ENCODE measurements at regions not wholly inside any gene's neighbourhood (a gene's known extent, or its start where the extent isn't known, plus 50 kb on each side); places are given as distances from the start of the nearest gene placed in this dataset.

DNA sequence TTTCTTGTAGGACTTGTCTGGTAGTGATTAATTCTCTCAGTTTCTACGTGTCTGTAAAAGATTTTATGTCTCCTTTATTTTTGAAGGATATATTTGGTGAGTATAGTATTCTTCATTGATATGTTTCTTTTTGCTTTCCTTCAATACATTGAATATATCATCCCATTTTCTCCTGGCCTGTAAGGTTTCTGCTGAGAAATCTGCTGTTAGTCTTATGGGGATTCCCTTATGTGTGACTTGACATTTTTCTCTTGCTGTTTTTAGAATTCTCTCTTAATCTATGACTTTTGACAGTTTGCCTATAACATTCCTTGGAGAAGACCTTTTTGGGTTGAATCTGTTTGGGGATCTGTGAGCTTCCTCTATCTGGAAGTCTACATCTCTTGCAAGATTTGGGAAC is 281.0 kb upstream of the MEIS1 start:
- Histone ChIP-seq H3K4me1 (ENCODE audit: insufficient read depth, low read length) (no peaks in the 10 kb centered on the region), H3K9me3 (ENCODE audit: low read length) (peaks cover 47% of the 10 kb centered on the region), H3K36me3 (replicated peaks in 1 of 2; ENCODE audit: control insufficient read depth in 1 of 2, insufficient read depth in 2 of 2, low read length in 2 of 2) (no peaks in the 10 kb centered on the region; a peak in 1 of 5 replicates), H3K4me2 (ENCODE audit: low read depth, low read length) (no peak overlapping the region), H3K4me3 (replicated peaks in 1 of 3; ENCODE audit: insufficient read depth in 1 of 3, low read depth in 2 of 3, low read length in 3 of 3) (no peak overlapping the region), H3K79me2 (ENCODE audit: insufficient read depth, low read length) (no peaks in the 10 kb centered on the region), H3K27me3 (ENCODE audit: control insufficient read depth in 1 of 2, insufficient read depth in 2 of 2, low read length in 2 of 2) (no peaks in the 10 kb centered on the region), H3K27ac (ENCODE audit: extremely low read length, insufficient read depth, low read length) (no peak overlapping the region), H2AFZ (ENCODE audit: low read length) (no peak overlapping the region), H4K20me1 (ENCODE audit: insufficient read depth, low read length) (no peaks in the 10 kb centered on the region), H3K9ac (ENCODE audit: insufficient read depth, low read depth, low read length) (no peak overlapping the region)
- TF ChIP-seq PHF8 (CRISPR knock-in tag; IDR thresholded peaks at IDR 0.05) (no peak), NFRKB (IDR thresholded peaks at IDR 0.05) (no peak), PTBP1 (IDR thresholded peaks at IDR 0.05; ENCODE audit: low read depth, low read length, poor library complexity, severe bottlenecking) (no peak), ZFP36L1 (CRISPR knock-in tag; IDR thresholded peaks at IDR 0.05) (no peak), NR2F2 (IDR thresholded peaks at IDR 0.05; ENCODE audit: borderline replicate concordance, low read depth) (no peak), TBP (CRISPR knock-in tag; IDR thresholded peaks at IDR 0.05) (no peak), ZNF264 (CRISPR knock-in tag; IDR thresholded peaks at IDR 0.05) (no peak), GABPA (IDR thresholded peaks at IDR 0.05; ENCODE audit: low read depth, low read length) (no peak), GABPA (CRISPR knock-in tag; IDR thresholded peaks at IDR 0.05; ENCODE audit: low read depth) (no peak), NBN (conservative IDR thresholded peaks at IDR 0.05) (no peak), ZNF850 (CRISPR knock-in tag; conservative IDR thresholded peaks at IDR 0.05) (no peak)
- TF ChIP-seq, protein P1, sequence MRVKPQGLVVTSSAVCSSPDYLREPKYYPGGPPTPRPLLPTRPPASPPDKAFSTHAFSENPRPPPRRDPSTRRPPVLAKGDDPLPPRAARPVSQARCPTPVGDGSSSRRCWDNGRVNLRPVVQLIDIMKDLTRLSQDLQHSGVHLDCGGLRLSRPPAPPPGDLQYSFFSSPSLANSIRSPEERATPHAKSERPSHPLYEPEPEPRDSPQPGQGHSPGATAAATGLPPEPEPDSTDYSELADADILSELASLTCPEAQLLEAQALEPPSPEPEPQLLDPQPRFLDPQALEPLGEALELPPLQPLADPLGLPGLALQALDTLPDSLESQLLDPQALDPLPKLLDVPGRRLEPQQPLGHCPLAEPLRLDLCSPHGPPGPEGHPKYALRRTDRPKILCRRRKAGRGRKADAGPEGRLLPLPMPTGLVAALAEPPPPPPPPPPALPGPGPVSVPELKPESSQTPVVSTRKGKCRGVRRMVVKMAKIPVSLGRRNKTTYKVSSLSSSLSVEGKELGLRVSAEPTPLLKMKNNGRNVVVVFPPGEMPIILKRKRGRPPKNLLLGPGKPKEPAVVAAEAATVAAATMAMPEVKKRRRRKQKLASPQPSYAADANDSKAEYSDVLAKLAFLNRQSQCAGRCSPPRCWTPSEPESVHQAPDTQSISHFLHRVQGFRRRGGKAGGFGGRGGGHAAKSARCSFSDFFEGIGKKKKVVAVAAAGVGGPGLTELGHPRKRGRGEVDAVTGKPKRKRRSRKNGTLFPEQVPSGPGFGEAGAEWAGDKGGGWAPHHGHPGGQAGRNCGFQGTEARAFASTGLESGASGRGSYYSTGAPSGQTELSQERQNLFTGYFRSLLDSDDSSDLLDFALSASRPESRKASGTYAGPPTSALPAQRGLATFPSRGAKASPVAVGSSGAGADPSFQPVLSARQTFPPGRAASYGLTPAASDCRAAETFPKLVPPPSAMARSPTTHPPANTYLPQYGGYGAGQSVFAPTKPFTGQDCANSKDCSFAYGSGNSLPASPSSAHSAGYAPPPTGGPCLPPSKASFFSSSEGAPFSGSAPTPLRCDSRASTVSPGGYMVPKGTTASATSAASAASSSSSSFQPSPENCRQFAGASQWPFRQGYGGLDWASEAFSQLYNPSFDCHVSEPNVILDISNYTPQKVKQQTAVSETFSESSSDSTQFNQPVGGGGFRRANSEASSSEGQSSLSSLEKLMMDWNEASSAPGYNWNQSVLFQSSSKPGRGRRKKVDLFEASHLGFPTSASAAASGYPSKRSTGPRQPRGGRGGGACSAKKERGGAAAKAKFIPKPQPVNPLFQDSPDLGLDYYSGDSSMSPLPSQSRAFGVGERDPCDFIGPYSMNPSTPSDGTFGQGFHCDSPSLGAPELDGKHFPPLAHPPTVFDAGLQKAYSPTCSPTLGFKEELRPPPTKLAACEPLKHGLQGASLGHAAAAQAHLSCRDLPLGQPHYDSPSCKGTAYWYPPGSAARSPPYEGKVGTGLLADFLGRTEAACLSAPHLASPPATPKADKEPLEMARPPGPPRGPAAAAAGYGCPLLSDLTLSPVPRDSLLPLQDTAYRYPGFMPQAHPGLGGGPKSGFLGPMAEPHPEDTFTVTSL (CRISPR knock-in tag; IDR thresholded peaks at IDR 0.05; ENCODE audit: borderline replicate concordance), result no peak
- TF ChIP-seq, protein P2, sequence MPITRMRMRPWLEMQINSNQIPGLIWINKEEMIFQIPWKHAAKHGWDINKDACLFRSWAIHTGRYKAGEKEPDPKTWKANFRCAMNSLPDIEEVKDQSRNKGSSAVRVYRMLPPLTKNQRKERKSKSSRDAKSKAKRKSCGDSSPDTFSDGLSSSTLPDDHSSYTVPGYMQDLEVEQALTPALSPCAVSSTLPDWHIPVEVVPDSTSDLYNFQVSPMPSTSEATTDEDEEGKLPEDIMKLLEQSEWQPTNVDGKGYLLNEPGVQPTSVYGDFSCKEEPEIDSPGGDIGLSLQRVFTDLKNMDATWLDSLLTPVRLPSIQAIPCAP (CRISPR knock-in tag; IDR thresholded peaks at IDR 0.05; ENCODE audit: low read depth), result no peak
- ATAC-seq (no peak), DNase-seq (ENCODE audit: low spot score) (no peak), FAIRE-seq (no peak)
- no TSS peak for BruUV-seq (replicated peaks)
- intact Hi-C loops (cut with micrococcal nuclease; ENCODE audit: unreplicated experiment), result no loop called here
- CTCF ChIA-PET (ENCODE audit: low intra/inter-chr PET ratio, low total read pairs), result no interaction called here
- POLR2A ChIA-PET, result no interaction called here
- WGBS (ENCODE audit: low lambda C conversion rate), result 2% methylated on average over 1 of the region's 1 CpG
- in situ Hi-C loops (cut with HindIII; ENCODE audit: extremely low pct_ligation_motif_present, low pct_unique_long_range_greater_than_20kb), result no loop called here
